GM12872 (cell line): ENCODE measurements at regions not wholly inside any gene's neighbourhood (a gene's known extent, or its start where the extent isn't known, plus 50 kb on each side); places are given as distances from the start of the nearest gene placed in this dataset.

Experiments
- TF ChIP-seq, protein P1 (sequence below): IDR thresholded peaks from 3 replicates; pipeline ENCODE4 v1.5.1; 2011; ENCODE audit warnings: low read depth, mild to moderate bottlenecking, low read length, moderate library complexity; ENCODE audit not compliant: insufficient read depth

DNA sequence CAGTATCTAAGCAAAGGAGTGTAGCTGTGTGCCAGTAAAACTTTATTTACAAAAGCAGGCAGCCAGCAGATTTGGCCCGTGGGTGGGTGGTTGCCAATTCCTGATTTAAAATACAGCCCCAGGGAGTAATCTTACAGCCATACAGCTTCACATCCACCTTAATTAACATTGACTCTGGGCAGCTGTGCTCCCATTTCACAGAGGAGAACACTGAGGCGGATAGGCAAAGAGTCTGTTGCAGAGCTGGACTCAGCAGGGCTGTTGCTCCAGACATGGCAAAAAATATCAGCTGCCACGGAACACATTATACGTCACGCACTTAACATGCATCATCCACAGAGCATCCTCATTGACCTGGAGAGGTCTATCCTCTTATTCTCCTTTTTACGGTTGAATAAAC is 289.9 kb downstream of the DHX35 start:
- TF ChIP-seq, protein P1, sequence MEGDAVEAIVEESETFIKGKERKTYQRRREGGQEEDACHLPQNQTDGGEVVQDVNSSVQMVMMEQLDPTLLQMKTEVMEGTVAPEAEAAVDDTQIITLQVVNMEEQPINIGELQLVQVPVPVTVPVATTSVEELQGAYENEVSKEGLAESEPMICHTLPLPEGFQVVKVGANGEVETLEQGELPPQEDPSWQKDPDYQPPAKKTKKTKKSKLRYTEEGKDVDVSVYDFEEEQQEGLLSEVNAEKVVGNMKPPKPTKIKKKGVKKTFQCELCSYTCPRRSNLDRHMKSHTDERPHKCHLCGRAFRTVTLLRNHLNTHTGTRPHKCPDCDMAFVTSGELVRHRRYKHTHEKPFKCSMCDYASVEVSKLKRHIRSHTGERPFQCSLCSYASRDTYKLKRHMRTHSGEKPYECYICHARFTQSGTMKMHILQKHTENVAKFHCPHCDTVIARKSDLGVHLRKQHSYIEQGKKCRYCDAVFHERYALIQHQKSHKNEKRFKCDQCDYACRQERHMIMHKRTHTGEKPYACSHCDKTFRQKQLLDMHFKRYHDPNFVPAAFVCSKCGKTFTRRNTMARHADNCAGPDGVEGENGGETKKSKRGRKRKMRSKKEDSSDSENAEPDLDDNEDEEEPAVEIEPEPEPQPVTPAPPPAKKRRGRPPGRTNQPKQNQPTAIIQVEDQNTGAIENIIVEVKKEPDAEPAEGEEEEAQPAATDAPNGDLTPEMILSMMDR: no peak

DNA sequence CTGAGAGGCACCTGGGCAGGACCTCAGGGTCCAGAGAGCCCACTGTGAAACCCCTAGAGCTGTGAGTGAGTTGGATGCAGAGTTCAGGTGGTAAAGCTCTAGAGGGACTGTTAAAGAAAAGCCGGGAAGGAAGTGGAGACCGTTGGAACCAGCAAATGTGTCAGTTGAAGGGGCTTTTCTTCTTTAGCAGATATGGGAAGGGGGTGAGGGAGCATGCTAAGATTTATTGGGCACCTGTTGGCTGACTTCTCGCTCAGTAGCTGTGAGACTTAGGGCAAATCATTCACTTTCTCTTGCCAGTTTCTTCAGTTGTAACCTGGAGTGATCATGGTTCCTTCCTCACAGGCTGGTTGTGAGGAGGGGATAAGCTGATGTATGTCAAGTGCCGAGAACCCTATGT is 287.7 kb downstream of the DHX35 start:
- TF ChIP-seq, protein P1: no peak

DNA sequence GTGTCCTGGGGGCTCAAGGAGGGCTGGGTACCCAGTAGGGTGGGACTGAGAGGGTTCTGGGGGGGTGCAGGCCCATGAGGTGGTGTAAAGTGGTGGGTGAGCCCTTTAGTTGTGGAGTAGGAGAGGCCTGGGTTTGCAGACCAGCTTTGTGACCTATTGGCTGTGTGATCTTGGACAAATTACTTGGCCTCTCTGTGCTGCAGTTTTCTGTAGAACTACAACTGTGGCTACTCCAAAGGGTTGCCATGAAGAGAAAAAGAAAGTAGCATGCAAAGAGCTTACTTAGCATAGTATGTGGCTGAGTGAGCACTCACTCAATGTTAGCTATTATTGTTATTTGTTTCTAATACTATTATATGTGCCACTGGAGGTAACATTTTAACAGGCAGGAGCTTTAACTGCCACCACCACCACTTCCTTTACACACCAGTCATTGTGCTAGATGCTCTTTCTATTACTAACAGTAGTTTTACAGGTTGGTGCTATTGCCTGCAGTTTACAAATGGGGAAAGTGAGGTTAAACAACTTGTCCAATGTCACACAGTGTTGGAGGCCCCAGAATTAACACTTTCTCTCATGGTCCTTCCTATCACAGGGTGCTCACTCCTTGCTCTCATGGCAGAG is 286.8 kb downstream of the DHX35 start:
- TF ChIP-seq, protein P1: no peak

DNA sequence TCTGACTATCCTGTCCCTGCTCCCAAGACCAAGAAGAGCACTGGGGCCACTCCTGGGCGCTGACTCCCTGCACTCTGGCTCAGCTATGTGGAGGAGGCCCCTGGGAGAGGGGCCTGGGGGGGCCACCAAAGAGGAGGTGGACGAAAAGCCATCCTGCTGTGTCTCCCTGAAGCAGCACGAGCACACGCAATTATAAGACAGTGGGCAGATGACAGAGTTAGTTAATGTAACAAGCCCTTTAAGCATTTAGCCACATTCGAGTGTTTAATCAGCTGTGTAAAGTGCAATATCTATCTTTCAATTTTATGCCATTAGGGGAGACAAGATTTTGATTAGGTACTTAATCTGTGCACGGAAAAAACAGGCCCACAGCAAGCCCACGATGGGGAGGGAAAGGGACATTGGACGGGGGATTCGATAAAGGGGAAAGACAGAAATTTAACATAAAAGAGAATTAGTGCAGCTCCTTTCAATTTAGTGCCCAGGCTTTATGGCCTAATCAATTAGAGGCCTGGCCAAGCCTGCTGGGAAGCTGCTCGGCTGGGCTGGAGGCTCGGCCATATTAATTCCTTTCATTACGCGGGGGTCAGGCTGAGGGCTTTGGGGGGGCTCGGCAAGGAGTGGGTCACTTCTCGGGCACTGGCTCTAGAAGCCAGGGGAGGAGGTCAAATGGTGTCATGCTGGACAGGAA is 286.2 kb downstream of the DHX35 start:
- TF ChIP-seq, protein P1: no peak

DNA sequence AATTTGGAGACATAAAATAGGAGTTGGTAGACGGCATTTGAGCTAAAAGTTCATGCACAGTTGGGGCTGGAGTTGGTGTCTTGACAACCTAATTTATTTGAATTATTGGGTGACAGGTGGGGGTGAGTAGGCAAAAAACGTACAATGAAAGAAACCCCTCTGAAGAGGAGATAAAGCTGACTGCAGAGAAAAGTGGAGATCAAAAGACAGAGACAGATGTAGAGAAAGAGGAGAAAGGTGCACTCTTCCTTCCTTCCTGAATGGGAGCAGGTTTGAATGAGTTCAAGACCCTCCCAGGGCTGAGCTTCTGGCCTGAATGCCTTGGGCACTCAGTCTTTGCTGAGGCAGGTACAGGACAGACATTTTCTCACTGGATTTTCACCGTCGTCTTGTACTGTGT is 284.3 kb downstream of the DHX35 start:
- TF ChIP-seq, protein P1: no peak

DNA sequence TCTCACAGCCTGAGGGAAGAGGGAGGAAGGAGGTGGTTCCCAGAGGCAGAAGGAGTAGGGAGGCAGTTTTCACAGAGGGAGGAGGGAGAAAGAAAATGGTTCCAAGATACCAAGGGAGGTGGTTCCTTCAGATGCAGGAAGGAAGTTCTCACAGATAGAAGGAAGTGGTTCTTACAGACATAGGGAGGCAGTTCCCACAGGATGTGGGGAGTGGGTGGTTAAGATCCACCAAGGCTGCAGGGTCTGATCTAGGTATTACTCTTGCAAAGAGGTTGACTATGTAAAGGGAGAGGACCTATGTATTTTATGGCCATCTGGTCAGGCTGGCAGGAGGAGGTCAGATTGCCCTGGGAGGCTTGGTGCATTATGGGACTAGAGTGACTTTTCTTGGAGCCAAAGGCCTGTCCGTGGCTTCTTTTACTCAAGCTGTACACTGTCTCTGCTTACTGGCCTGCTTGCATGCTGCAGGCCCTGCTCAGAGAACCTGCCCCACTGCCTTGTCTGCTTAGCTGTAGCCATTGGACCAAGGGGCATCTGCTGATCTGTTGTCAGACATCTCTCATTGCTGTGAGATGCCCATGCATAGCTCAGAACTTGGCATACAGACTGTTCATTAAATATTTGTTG is 283.7 kb downstream of the DHX35 start:
- TF ChIP-seq, protein P1: no peak

DNA sequence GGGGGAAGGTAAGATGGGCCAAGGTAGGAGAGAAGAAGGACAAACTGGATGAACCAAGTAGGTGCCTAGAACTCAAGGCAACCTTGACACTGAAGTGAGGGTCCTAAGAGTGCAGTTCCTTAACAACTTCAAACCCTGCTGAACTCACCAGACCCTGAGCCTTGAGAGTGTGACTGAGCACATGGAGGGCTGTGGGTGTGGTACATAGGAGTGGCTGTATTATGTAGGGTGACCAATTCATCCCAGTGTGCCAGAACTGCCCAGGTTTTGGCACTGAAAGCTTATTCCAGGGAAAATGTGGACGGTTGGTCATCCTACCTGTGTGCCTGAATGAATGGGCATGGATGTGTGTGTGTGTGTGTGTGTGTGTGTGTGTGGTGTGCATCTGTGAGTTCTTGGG is 281.8 kb downstream of the DHX35 start:
- TF ChIP-seq, protein P1: no peak
